Upper lobe of left lung (tissue), 6 donors: ENCODE measurements at regions not wholly inside any gene's neighbourhood (a gene's known extent, or its start where the extent isn't known, plus 50 kb on each side); places are given as distances from the start of the nearest gene placed in this dataset.
A peak's percentile ranks its signal among the peaks of the same experiment; 100 is the strongest.

Experiments
- ATAC-seq, 2 donors: fragments of 200-7000 bp; cut with Tn5 transposase; one replicate each; pipeline ENCODE4 v1.9.1; 2022; ENCODE audit warnings: mild to moderate bottlenecking in 2 of 2, moderate library complexity in 2 of 2; ENCODE audit not compliant: low FRiP score in 2 of 2
- DNase-seq, 2 donors: peaks; one replicate each; pipeline ENCODE4 v3.0.0-alpha.2; 2019 to 2020
- H3K27ac ChIP-seq, 4 donors: fragments of 200-600 bp; sonication (generic); one replicate each; pipeline ENCODE4 v1.5.1; 2016 to 2019
- H3K27me3 ChIP-seq, 4 donors: fragments of 200-600 bp; sonication (generic); one replicate each; pipeline ENCODE4 v1.5.1; 2017 to 2019
- H3K36me3 ChIP-seq, 4 donors: fragments of 200-600 bp; sonication (generic); one replicate each; pipeline ENCODE4 v1.5.1; 2016 to 2019
- H3K4me1 ChIP-seq, 4 donors: fragments of 200-600 bp; sonication (generic); one replicate each; pipeline ENCODE4 v1.5.1; 2018 to 2019
- H3K4me3 ChIP-seq, 4 donors: fragments of 200-600 bp; sonication (generic); one replicate each; pipeline ENCODE4 v1.5.1; 2017 to 2019; ENCODE audit warnings: mild to moderate bottlenecking in 2 of 4, moderate library complexity in 1 of 4
- H3K9me3 ChIP-seq, 4 donors: fragments of 200-600 bp; sonication (generic); one replicate each; pipeline ENCODE4 v1.5.1; 2018 to 2019
- CTCF ChIP-seq, 6 experiments: fragments of 450-650 bp in 4 of 6; fragments of 200-600 bp in 2 of 6; sonication (generic) in 2 of 6; IDR thresholded peaks; one replicate each; pipeline ENCODE4 v1.5.1; 2016 to 2019; ENCODE audit warnings: antibody characterized with exemption in 6 of 6
- EP300 ChIP-seq, 4 donors: sonication (generic); formaldehyde crosslinking; IDR thresholded peaks; one replicate each; pipeline ENCODE4 v1.5.1; 2017; ENCODE audit warnings: antibody characterized with exemption in 4 of 4, control low read depth in 2 of 4
- POLR2A ChIP-seq, 4 donors: fragments of 450-650 bp; IDR thresholded peaks; one replicate each; pipeline ENCODE4 v1.5.1; 2016 to 2017; ENCODE audit warnings: antibody characterized with exemption in 4 of 4, mild to moderate bottlenecking in 2 of 4
- POLR2AphosphoS5 ChIP-seq, 2 donors: sonication (generic); formaldehyde crosslinking; IDR thresholded peaks; one replicate each; pipeline ENCODE4 v1.5.1; 2017; ENCODE audit warnings: antibody characterized with exemption in 2 of 2
- WGBS, 2 donors: methylation state at CpG; one replicate each; pipeline ENCODE4 v1.1.5; 2017 to 2018; 5-methylcytosine and 5-hydroxymethylcytosine counted together
- donor health status: DM: no; HTN: no; CAD: no; lungs with moderate emphysema.
- donor health status: DM: no; HTN: yes; CAD: no; lungs with severe emphysema.

- Histone ChIP-seq H3K4me3 (no peak overlapping the region), H3K27me3 (no peaks in the 10 kb centered on the region), H3K36me3 (no peaks in the 10 kb centered on the region), H3K9me3 (no peaks in the 10 kb centered on the region), H3K27ac (no peak overlapping the region), H3K4me1 (no peaks in the 10 kb centered on the region)
- 35 to 50% methylated on average over 1 of the region's 1 CpG for WGBS, 2 donors
- TF ChIP-seq EP300 (IDR thresholded peaks at IDR 0.05), result no peak
- TF ChIP-seq POLR2A (IDR thresholded peaks at IDR 0.05), result no peak
- TF ChIP-seq CTCF (IDR thresholded peaks at IDR 0.05), result no peak
- no peak for TF ChIP-seq POLR2AphosphoS5 (IDR thresholded peaks at IDR 0.05)
- ATAC-seq (no peak), DNase-seq (no peak)
Observed at GRCh38 chr5:43873791-43874190, 270.8 kb downstream of the NNT start.

GRCh38 chr5:43859309-43859708 is 256.3 kb downstream of the NNT start:
- H3K27ac ChIP-seq, result no peak overlapping the region
- no peak overlapping the region for H3K4me3 ChIP-seq
- H3K4me1 ChIP-seq, result no peaks in the 10 kb centered on the region
- DNase-seq, result no peak
- TF ChIP-seq CTCF (IDR thresholded peaks at IDR 0.05) (no peak), POLR2A (IDR thresholded peaks at IDR 0.05) (no peak), POLR2AphosphoS5 (IDR thresholded peaks at IDR 0.05) (no peak), EP300 (IDR thresholded peaks at IDR 0.05) (no peak)
- no peaks in the 10 kb centered on the region for H3K36me3 ChIP-seq
- H3K27me3 ChIP-seq, result no peaks in the 10 kb centered on the region
- no peak for ATAC-seq
- no peaks in the 10 kb centered on the region for H3K9me3 ChIP-seq

DNA sequence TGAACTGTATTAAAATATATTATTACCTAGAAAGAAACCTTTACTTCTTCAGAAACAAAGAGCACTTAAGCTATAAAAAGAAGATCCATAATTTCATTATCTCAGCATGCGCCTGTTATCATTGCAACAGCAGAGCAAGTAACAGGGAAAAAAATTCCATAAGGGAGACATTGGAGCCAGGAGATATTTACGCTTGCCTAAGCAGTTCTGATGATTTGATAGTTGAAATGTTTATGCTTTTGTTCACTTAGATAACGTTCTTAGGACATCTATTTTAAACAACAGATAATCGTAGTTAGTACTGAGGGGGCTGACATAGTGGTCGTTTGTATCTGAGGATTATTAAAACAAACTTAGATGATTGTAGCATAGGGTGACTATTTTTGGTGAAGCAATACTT is 252.5 kb downstream of the NNT start:
- no peaks in the 10 kb centered on the region for H3K27me3 ChIP-seq
- H3K4me1 ChIP-seq, result no peaks in the 10 kb centered on the region
- TF ChIP-seq POLR2A (IDR thresholded peaks at IDR 0.05), result no peak
- no peak for TF ChIP-seq CTCF (IDR thresholded peaks at IDR 0.05)
- no peak for TF ChIP-seq EP300 (IDR thresholded peaks at IDR 0.05)
- no peak for TF ChIP-seq POLR2AphosphoS5 (IDR thresholded peaks at IDR 0.05)
- H3K4me3 ChIP-seq, result no peak overlapping the region
- no peak for DNase-seq
- no peaks in the 10 kb centered on the region for H3K36me3 ChIP-seq
- H3K27ac ChIP-seq, result no peak overlapping the region
- ATAC-seq, result no peak
- no peaks in the 10 kb centered on the region for H3K9me3 ChIP-seq
- WGBS, 2 donors, result 38 to 45% methylated on average over 5 of the region's 5 CpGs

GRCh38 chr5:43854697-43855292 is 251.8 kb downstream of the NNT start:
- no peak overlapping the region for H3K4me3 ChIP-seq
- WGBS, 2 donors, result 33 to 41% methylated on average over 1 of the region's 1 CpG
- ATAC-seq, result peak in 1 of 2 donors; percentile 35

More at GRCh38 chr5:43854697-43855292, 251.8 kb downstream of the NNT start:
- Histone ChIP-seq H3K27ac (no peak overlapping the region), H3K36me3 (no peaks in the 10 kb centered on the region), H3K9me3 (no peaks in the 10 kb centered on the region), H3K4me1 (no peaks in the 10 kb centered on the region), H3K27me3 (no peaks in the 10 kb centered on the region)
- DNase-seq, result no peak
- TF ChIP-seq POLR2A (IDR thresholded peaks at IDR 0.05), result no peak
- no peak for TF ChIP-seq POLR2AphosphoS5 (IDR thresholded peaks at IDR 0.05)
- TF ChIP-seq EP300 (IDR thresholded peaks at IDR 0.05), result no peak
- no peak for TF ChIP-seq CTCF (IDR thresholded peaks at IDR 0.05)
